HG02588 (cell line): ENCODE measurements at regions not wholly inside any gene's neighbourhood (a gene's known extent, or its start where the extent isn't known, plus 50 kb on each side); places are given as distances from the start of the nearest gene placed in this dataset.
"Not testable (repeated sequence)": the region's sequence is repeated elsewhere in the genome, so short reads cannot be mapped to it uniquely, and the experiment has no call there.

Source experiments
- ATAC-seq: cut with Tn5 transposase; IDR thresholded peaks from one replicate; pipeline ENCODE4 v1.9.1; 2021; ENCODE audit warnings: mild to moderate bottlenecking, moderate library complexity; ENCODE audit not compliant: unreplicated experiment

GRCh38 chr10:36766940-36767339, 358.5 kb upstream of the ANKRD30A start:
- ATAC-seq = no peak

GRCh38 chr10:36766415-36766810, 359.0 kb upstream of the ANKRD30A start:
- ATAC-seq = no peak

GRCh38 chr10:36765782-36766414, 359.5 kb upstream of the ANKRD30A start:
- ATAC-seq = no peak

- ATAC-seq = no peak
Measured at GRCh38 chr10:36764823-36765222, 360.6 kb upstream of the ANKRD30A start.

GRCh38 chr10:36761121-36761520, 364.3 kb upstream of the ANKRD30A start:
- ATAC-seq = no peak

- no peak for ATAC-seq
Measured at GRCh38 chr10:36759141-36759805, 366.1 kb upstream of the ANKRD30A start.

- no peak for ATAC-seq
Measured at GRCh38 chr10:36748128-36748871, 377.1 kb upstream of the ANKRD30A start.

GRCh38 chr10:36739884-36740445, 385.4 kb upstream of the ANKRD30A start:
- no peak for ATAC-seq

GRCh38 chr10:36738738-36739431, 386.5 kb upstream of the ANKRD30A start:
- ATAC-seq = no peak

- ATAC-seq = no peak
Measured at GRCh38 chr10:36736311-36736710, 389.1 kb upstream of the ANKRD30A start.

GRCh38 chr10:36734590-36734989, 390.8 kb upstream of the ANKRD30A start:
- not testable (repeated sequence) for ATAC-seq

- ATAC-seq = no peak
Measured at GRCh38 chr10:36730316-36730715, 395.1 kb upstream of the ANKRD30A start.

GRCh38 chr10:36728626-36729025, 396.8 kb upstream of the ANKRD30A start:
- ATAC-seq = no peak

GRCh38 chr10:36725581-36726520, 399.5 kb upstream of the ANKRD30A start:
- no peak for ATAC-seq

GRCh38 chr10:36722777-36723176, 402.6 kb upstream of the ANKRD30A start:
- ATAC-seq = no peak

GRCh38 chr10:36721871-36722270, 403.5 kb upstream of the ANKRD30A start:
- no peak for ATAC-seq

- no peak for ATAC-seq
Measured at GRCh38 chr10:36720895-36721294, 404.5 kb upstream of the ANKRD30A start.

GRCh38 chr10:36717118-36717517, 408.3 kb upstream of the ANKRD30A start:
- ATAC-seq = no peak

- no peak for ATAC-seq
Measured at GRCh38 chr10:36716291-36716690, 409.1 kb upstream of the ANKRD30A start.

GRCh38 chr10:36712695-36713094, 412.7 kb upstream of the ANKRD30A start:
- ATAC-seq = no peak
